IPS DF 6.9 (cell line): ENCODE measurements at regions not wholly inside any gene's neighbourhood (a gene's known extent, or its start where the extent isn't known, plus 50 kb on each side); places are given as distances from the start of the nearest gene placed in this dataset.
"Not testable (repeated sequence)": the region's sequence is repeated elsewhere in the genome, so short reads cannot be mapped to it uniquely, and the experiment has no call there.

ENCODE experiments used
- DNase-seq: peaks from one replicate; pipeline ENCODE4 v3.0.0-alpha.2; 2013; ENCODE audit warnings: low read depth, low spot score
- H3K27ac ChIP-seq: one replicate; pipeline ENCODE4 v1.5.1; 2013; ENCODE audit warnings: low read length, control low read depth
- H3K27me3 ChIP-seq: 2 replicates; pipeline ENCODE4 v1.6.1; 2013; ENCODE audit warnings: mild to moderate bottlenecking, low read length; ENCODE audit not compliant: control insufficient read depth, insufficient read depth
- H3K36me3 ChIP-seq: 2 replicates; pipeline ENCODE4 v1.6.1; 2013; ENCODE audit warnings: low read length; ENCODE audit not compliant: control insufficient read depth, insufficient read depth
- H3K4me1 ChIP-seq: 2 replicates; pipeline ENCODE4 v1.6.1; 2013; ENCODE audit warnings: low read length; ENCODE audit not compliant: control insufficient read depth, insufficient read depth
- H3K4me3 ChIP-seq: 2 replicates; pipeline ENCODE4 v1.5.1; 2013; ENCODE audit warnings: mild to moderate bottlenecking, low read length
- H3K9me3 ChIP-seq: 2 replicates; pipeline ENCODE4 v1.6.1; 2013; ENCODE audit warnings: low read length, inconsistent platforms; ENCODE audit not compliant: control insufficient read depth, insufficient read depth
- WGBS: extraction: QIAGEN DNeasy Blood & Tissue Kit; methylation state at CpG from one replicate; pipeline ENCODE4 v1.1.7; 2013; ENCODE audit warnings: mixed read lengths, missing lambda C conversion rate; ENCODE audit not compliant: insufficient read length, insufficient coverage; 5-methylcytosine and 5-hydroxymethylcytosine counted together

- Histone ChIP-seq H3K9me3 (peaks cover 3% of the 10 kb centered on the region), H3K27me3 (peaks cover 4% of the 10 kb centered on the region), H3K27ac (no peak overlapping the region), H3K4me1 (no peaks in the 10 kb centered on the region), H3K36me3 (no peaks in the 10 kb centered on the region), H3K4me3 (no peak overlapping the region)
- no peak for DNase-seq
- no CpG with 5 or more reads among the region's 16 CpGs for WGBS
These were observed 220.5 kb downstream of the FOXD4L6 start for GRCh38 chr9:40907657-40908624.

- not testable (repeated sequence) for H3K4me3 ChIP-seq, H3K27ac ChIP-seq, H3K9me3 ChIP-seq, H3K4me1 ChIP-seq, H3K27me3 ChIP-seq, DNase-seq, H3K36me3 ChIP-seq
- WGBS: no CpG with 5 or more reads among the region's 5 CpGs
These were observed 221.6 kb downstream of the FOXD4L6 start for GRCh38 chr9:40906879-40907278.

GRCh38 chr9:40892315-40892714 is 236.2 kb downstream of the FOXD4L6 start:
- H3K36me3 ChIP-seq, DNase-seq, H3K9me3 ChIP-seq, H3K27ac ChIP-seq, H3K4me1 ChIP-seq, H3K27me3 ChIP-seq, H3K4me3 ChIP-seq: not testable (repeated sequence)
- no CpG with 5 or more reads among the region's 2 CpGs for WGBS

DNA sequence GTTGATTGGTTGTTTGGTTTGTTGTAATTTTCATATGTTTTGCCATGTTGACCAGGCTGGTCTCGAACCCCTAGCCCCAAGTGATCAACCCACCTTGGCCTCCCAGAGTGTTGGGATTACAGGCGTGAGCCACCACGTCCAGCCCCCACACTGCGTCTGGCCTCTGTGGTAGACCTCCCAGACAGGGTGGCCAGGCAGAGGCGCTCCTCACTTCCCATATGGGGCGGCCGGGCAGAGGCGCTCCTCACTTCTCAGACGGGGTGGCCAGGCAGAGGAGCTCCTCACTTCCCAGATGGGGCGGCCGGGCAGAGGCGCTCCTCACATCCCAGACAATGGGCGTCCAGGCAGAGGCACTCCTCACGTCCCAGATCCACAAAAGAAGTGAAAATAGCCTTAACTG is 242.6 kb downstream of the FOXD4L6 start:
- not testable (repeated sequence) for H3K9me3 ChIP-seq, H3K27ac ChIP-seq, H3K4me1 ChIP-seq, DNase-seq, H3K27me3 ChIP-seq, H3K36me3 ChIP-seq, H3K4me3 ChIP-seq
- WGBS: no CpG with 5 or more reads among the region's 14 CpGs

- not testable (repeated sequence) for DNase-seq, H3K27me3 ChIP-seq
These were observed 243.5 kb downstream of the FOXD4L6 start for GRCh38 chr9:40884902-40885490.

DNA sequence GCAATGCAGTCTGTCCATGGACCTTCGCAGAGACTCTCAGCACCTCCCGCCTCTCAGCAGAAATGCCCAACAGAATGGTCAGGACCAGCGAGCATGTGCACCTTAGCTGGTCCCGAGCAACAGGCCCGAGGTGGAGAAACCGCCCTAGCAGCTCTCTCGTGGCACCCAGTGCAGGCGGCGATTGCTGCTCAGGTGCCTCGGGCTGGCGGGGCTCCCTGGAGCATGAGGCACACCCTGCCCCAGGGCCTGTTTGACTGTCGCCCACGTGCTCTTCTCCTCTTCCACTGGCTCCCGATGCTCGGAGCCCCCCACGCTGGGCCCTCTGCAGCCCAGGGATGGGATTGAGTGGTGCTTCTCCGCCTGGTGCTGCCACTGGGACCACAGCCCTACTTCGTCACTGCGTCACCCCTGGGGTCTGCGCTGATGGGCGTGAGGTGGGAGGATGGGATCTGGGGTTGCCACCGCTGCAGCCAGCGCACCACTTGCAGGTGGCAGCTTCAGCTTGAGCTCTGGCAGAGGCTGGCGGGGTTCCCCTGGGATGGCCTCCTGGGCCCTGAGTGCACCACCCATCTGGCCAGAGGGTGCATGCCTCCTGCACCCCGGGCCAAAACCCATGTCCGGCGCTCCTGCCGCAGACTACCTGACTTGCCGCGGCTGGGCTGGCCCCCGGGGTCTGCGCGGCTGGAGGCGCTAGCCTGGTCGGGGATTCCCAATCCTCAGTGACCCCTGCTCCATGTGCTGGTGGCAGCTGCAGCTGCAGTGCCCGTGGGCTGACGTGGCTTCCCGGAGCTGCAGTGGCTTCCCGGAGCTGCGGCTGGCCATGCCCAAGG is 244.2 kb downstream of the FOXD4L6 start:
- Histone ChIP-seq H3K36me3 (no peaks in the 10 kb centered on the region; the same call in 1 of the 2 replicates), H3K4me3 (no peak overlapping the region), H3K4me1 (no peaks in the 10 kb centered on the region), H3K27me3 (no peaks in the 10 kb centered on the region), H3K9me3 (no peaks in the 10 kb centered on the region), H3K27ac (no peak overlapping the region)
- no peak for DNase-seq
- no CpG with 5 or more reads among the region's 40 CpGs for WGBS

More at GRCh38 chr9:40884902-40885490, 243.5 kb downstream of the FOXD4L6 start:
- H3K9me3 ChIP-seq, H3K36me3 ChIP-seq, H3K4me3 ChIP-seq, H3K27ac ChIP-seq, H3K4me1 ChIP-seq: not testable (repeated sequence)
- WGBS: no CpG with 5 or more reads among the region's 18 CpGs

DNA sequence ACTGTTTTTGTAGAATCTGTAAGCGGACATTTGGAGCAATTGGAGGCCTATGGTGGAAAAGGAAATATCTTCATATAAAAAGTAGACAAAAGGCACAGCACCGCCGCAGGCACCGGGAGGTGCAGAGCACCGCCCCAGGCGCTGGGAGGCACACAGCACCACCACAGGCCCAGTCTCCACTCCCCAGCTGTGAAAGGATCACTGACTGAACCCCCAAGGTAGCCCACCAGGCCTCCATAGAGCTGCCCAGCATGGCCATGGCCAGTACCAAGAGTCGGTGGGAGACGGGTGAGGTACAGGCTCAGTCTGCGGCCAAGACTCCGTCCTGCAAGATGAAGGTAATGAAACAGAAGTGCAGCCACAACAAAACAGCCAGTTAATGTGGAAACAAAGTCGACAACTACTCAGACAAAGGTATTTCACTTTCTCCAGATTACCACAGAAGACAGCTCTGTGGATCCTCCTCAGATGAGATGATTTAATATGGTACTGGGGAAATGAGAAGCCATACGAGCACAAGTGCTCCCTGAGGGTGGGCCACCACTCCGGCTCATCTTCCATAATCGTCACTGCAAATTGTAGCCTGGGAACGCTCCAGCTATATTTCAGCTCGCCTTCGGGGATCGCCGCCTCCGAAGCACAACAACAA is 244.9 kb downstream of the FOXD4L6 start:
- not testable (repeated sequence) for H3K4me1 ChIP-seq, H3K27ac ChIP-seq, H3K4me3 ChIP-seq, DNase-seq, H3K9me3 ChIP-seq, H3K27me3 ChIP-seq, H3K36me3 ChIP-seq
- no CpG with 5 or more reads among the region's 20 CpGs for WGBS

DNA sequence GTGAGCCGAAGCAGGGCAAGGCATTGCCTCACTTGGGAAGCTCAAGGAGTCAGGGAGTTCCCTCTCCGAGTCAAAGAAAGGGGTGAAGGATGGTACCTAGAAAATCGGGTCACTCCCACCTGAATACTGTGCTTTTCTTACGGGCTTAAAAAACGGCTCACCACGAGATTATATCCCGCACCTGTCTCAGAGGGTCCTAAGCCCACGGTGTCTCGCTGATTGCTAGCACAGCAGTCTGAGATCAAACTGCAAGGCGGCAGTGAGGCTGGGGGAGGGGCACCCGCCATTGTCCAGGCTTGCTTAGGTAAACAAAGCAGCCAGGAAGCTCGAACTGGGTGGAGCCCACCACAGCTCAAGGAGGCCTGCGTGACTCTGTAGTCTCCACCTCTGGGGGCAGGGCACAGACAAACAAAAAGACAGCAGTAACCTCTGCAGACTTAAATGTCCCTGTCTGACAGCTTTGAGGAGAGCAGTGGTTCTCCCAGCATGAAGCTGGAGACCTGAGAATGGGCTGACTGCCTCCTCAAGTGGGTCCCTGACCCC is 254.7 kb downstream of the FOXD4L6 start:
- H3K36me3 ChIP-seq, H3K27me3 ChIP-seq, DNase-seq, H3K9me3 ChIP-seq, H3K4me1 ChIP-seq, H3K27ac ChIP-seq, H3K4me3 ChIP-seq: not testable (repeated sequence)
- no CpG with 5 or more reads among the region's 13 CpGs for WGBS

DNA sequence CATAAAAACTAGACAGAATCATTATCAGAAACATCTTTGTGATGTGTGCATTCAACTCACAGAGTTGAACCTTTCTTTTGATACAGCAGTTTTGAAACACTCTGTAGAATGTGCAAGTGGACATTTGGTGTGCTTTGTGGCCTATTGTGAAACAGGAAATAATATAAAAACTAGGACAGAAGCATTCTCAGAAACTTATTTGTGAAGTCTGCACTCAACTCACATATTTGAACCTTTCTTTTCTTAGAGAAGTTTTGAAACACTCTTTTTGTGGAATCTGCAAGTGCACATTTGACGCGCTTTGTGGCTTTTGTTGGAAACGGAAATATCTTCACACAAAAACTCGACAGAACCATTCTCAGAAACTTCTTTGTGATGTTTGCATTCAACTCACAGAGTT is 260.0 kb downstream of the FOXD4L6 start:
- WGBS: no CpG with 5 or more reads among the region's 4 CpGs
- H3K36me3 ChIP-seq, DNase-seq, H3K27ac ChIP-seq, H3K4me1 ChIP-seq, H3K27me3 ChIP-seq, H3K4me3 ChIP-seq, H3K9me3 ChIP-seq: not testable (repeated sequence)
